NOMO-1 treated with dmso at 0.1 percent for 144 hours (cell line): ENCODE measurements at regions not wholly inside any gene's neighbourhood (a gene's known extent, or its start where the extent isn't known, plus 50 kb on each side); places are given as distances from the start of the nearest gene placed in this dataset.

Source experiments
- DNase-seq: peaks from one replicate; lab custom pipeline; 2025; ENCODE audit not compliant: unreplicated experiment; lab: John Stamatoyannopoulos, UW

GRCh38 chr12:91861554-91861953 is 284.1 kb downstream of the BTG1 start:
- DNase-seq, result no peak

GRCh38 chr12:91859347-91859746 is 286.3 kb downstream of the BTG1 start:
- no peak for DNase-seq

GRCh38 chr12:91857813-91858542 is 287.7 kb downstream of the BTG1 start:
- DNase-seq, result no peak

GRCh38 chr12:91854725-91855124 is 290.9 kb downstream of the BTG1 start:
- no peak for DNase-seq

GRCh38 chr12:91853350-91854127 is 292.1 kb downstream of the BTG1 start:
- DNase-seq, result no peak

- DNase-seq, result no peak
These were observed 293.0 kb downstream of the BTG1 start for GRCh38 chr12:91852634-91853033.

GRCh38 chr12:91851741-91852477 is 293.7 kb downstream of the BTG1 start:
- no peak for DNase-seq

- DNase-seq, result no peak
These were observed 299.1 kb downstream of the BTG1 start for GRCh38 chr12:91846466-91847055.

- no peak for DNase-seq
These were observed 300.3 kb downstream of the BTG1 start for GRCh38 chr12:91845365-91845764.

- DNase-seq, result no peak
These were observed 303.8 kb downstream of the BTG1 start for GRCh38 chr12:91841822-91842221.

GRCh38 chr12:91836696-91837095 is 308.9 kb downstream of the BTG1 start:
- DNase-seq, result no peak

GRCh38 chr12:91836264-91836663 is 309.4 kb downstream of the BTG1 start:
- DNase-seq, result no peak

- DNase-seq, result no peak
These were observed 310.0 kb downstream of the BTG1 start for GRCh38 chr12:91835693-91836092.

- peak; percentile 54 for DNase-seq
These were observed 311.8 kb downstream of the BTG1 start for GRCh38 chr12:91833780-91834359.

GRCh38 chr12:91825999-91826398 is 319.6 kb downstream of the BTG1 start:
- DNase-seq, result no peak

GRCh38 chr12:91824991-91825390 is 320.7 kb downstream of the BTG1 start:
- DNase-seq, result no peak

- no peak for DNase-seq
These were observed 326.6 kb downstream of the BTG1 start for GRCh38 chr12:91819132-91819447.

GRCh38 chr12:91818227-91819131 is 327.2 kb downstream of the BTG1 start:
- DNase-seq, result no peak

GRCh38 chr12:91817517-91817916 is 328.1 kb downstream of the BTG1 start:
- no peak for DNase-seq

- DNase-seq, result no peak
These were observed 331.9 kb downstream of the BTG1 start for GRCh38 chr12:91813701-91814100.
